Hepatic stellate cell (primary cell): ENCODE measurements at regions not wholly inside any gene's neighbourhood (a gene's known extent, or its start where the extent isn't known, plus 50 kb on each side); places are given as distances from the start of the nearest gene placed in this dataset.

Source experiments
- DNase-seq: peaks from one replicate; pipeline ENCODE4 v3.0.0; 2011; ENCODE audit warnings: low spot score

GRCh38 chr1:218823291-218823900 lies 350.3 kb upstream of the LYPLAL1 start:
- DNase-seq = no peak

- no peak for DNase-seq
These were observed 346.2 kb upstream of the LYPLAL1 start for GRCh38 chr1:218827486-218827885.

GRCh38 chr1:218828125-218828650 lies 345.5 kb upstream of the LYPLAL1 start:
- DNase-seq = no peak

GRCh38 chr1:218829097-218829496 lies 344.6 kb upstream of the LYPLAL1 start:
- DNase-seq = no peak

- no peak for DNase-seq
These were observed 338.1 kb upstream of the LYPLAL1 start for GRCh38 chr1:218835609-218836008.

GRCh38 chr1:218836264-218836663 lies 337.4 kb upstream of the LYPLAL1 start:
- DNase-seq = no peak

GRCh38 chr1:218837051-218837450 lies 336.6 kb upstream of the LYPLAL1 start:
- DNase-seq = no peak

GRCh38 chr1:218845589-218845988 lies 328.1 kb upstream of the LYPLAL1 start:
- DNase-seq = no peak

- no peak for DNase-seq
These were observed 327.5 kb upstream of the LYPLAL1 start for GRCh38 chr1:218846181-218846580.

GRCh38 chr1:218847089-218847768 lies 326.4 kb upstream of the LYPLAL1 start:
- no peak for DNase-seq

- DNase-seq = no peak
These were observed 325.7 kb upstream of the LYPLAL1 start for GRCh38 chr1:218848009-218848408.

GRCh38 chr1:218850367-218850766 lies 323.3 kb upstream of the LYPLAL1 start:
- DNase-seq = no peak

GRCh38 chr1:218851586-218851985 lies 322.1 kb upstream of the LYPLAL1 start:
- no peak for DNase-seq

- no peak for DNase-seq
These were observed 321.2 kb upstream of the LYPLAL1 start for GRCh38 chr1:218852527-218852926.

GRCh38 chr1:218863987-218864386 lies 309.7 kb upstream of the LYPLAL1 start:
- DNase-seq = no peak

- DNase-seq = no peak
These were observed 308.1 kb upstream of the LYPLAL1 start for GRCh38 chr1:218865591-218865990.

GRCh38 chr1:218866507-218866906 lies 307.2 kb upstream of the LYPLAL1 start:
- DNase-seq = no peak

- no peak for DNase-seq
These were observed 306.6 kb upstream of the LYPLAL1 start for GRCh38 chr1:218867066-218867465.

GRCh38 chr1:218867941-218868626 lies 305.6 kb upstream of the LYPLAL1 start:
- no peak for DNase-seq

- no peak for DNase-seq
These were observed 304.4 kb upstream of the LYPLAL1 start for GRCh38 chr1:218869276-218869675.

GRCh38 chr1:218872026-218872425 lies 301.7 kb upstream of the LYPLAL1 start:
- DNase-seq = no peak

- no peak for DNase-seq
These were observed 300.8 kb upstream of the LYPLAL1 start for GRCh38 chr1:218872928-218873327.

GRCh38 chr1:218874313-218874712 lies 299.4 kb upstream of the LYPLAL1 start:
- DNase-seq = no peak
